ENCODE measurements at regions not wholly inside any gene's neighbourhood (a gene's known extent, or its start where the extent isn't known, plus 50 kb on each side); places are given as distances from the start of the nearest gene placed in this dataset.

DNA sequence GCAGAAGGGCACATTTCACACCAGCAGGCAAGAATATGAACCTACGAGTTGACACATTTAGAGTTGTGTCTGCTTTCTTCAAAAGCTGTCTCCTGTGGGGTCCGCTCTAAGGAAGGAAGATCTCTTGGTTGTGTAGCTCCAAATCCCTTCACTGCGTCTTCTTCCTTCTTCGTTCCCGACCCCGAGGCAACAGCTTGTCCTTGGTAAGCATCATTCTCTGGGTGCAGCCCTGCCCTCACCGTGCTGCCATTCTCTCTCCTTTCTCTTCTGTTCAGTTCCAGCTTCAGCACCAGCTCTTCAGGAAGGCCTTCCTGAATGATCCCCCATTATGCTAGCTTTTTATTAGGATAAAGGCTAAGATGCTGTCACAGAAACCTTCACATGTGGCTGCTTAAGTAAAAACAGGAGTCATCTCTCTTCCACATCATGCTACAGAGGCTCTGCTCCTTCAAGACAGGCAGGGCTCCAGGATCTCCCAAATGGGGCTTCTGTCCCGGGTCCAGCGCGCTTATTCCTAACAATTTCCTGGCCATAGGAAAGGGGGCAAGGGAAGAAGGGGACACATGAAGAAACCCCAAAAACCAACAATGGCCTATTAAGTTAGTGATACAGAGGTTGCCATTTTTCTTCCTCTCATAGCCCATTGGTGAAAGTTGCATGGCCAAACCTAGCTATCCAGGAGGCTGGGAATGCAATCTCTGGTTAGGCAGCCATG is 52.2 kb upstream of the SHH start:
- H3K36me3 ChIP-seq = no peaks in the 10 kb centered on the region
- H3K27ac ChIP-seq = no peak overlapping the region
- ATAC-seq (ENCODE audit: low FRiP score in 2 of 2) (no peak), DNase-seq (no peak)
- H3K27me3 ChIP-seq = no peaks in the 10 kb centered on the region
- H3K4me3 ChIP-seq = no peak overlapping the region
- 81% methylated on average over 10 of the region's 10 CpGs for WGBS, 2 donors
- peaks cover 0 to 17% (median 4%) of the 10 kb centered on the region in 4 donors for H3K4me1 ChIP-seq
- TF ChIP-seq, protein P1, sequence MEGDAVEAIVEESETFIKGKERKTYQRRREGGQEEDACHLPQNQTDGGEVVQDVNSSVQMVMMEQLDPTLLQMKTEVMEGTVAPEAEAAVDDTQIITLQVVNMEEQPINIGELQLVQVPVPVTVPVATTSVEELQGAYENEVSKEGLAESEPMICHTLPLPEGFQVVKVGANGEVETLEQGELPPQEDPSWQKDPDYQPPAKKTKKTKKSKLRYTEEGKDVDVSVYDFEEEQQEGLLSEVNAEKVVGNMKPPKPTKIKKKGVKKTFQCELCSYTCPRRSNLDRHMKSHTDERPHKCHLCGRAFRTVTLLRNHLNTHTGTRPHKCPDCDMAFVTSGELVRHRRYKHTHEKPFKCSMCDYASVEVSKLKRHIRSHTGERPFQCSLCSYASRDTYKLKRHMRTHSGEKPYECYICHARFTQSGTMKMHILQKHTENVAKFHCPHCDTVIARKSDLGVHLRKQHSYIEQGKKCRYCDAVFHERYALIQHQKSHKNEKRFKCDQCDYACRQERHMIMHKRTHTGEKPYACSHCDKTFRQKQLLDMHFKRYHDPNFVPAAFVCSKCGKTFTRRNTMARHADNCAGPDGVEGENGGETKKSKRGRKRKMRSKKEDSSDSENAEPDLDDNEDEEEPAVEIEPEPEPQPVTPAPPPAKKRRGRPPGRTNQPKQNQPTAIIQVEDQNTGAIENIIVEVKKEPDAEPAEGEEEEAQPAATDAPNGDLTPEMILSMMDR (IDR thresholded peaks at IDR 0.05) = no peak
- TF ChIP-seq POLR2AphosphoS5 (IDR thresholded peaks at IDR 0.05) (no peak), EP300 (IDR thresholded peaks at IDR 0.05) (no peak), POLR2A (IDR thresholded peaks at IDR 0.05) (no peak)
- no peaks in the 10 kb centered on the region for H3K9me3 ChIP-seq

DNA sequence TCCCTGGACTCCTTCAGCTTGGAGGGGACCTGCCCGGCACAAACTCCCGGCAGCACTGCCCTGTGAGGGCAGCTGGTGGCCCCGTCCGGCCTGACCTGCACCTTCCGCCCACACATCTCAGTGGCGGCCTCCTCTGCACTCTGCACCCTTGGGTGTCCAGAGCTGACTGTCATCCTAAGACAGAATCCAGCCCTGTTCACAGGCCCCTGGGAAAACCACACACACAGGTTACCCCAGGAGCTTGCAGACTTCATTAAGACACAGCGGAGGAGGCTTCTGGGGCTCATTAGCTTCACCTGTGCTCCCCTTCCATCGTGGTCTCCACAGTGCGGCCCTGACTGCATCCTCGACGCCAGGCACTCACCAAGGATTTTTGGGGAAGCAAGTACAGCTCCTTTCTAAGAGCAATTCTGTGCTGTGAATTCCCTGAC is 51.5 kb upstream of the SHH start:
- Histone ChIP-seq H3K27me3 (no peaks in the 10 kb centered on the region), H3K4me1 (peaks cover 0 to 17% (median 4%) of the 10 kb centered on the region in 4 donors), H3K9me3 (no peaks in the 10 kb centered on the region), H3K36me3 (no peaks in the 10 kb centered on the region), H3K4me3 (no peak overlapping the region), H3K27ac (no peak overlapping the region)
- DNase-seq = peak in 1 of 2 donors; percentile 34
- ATAC-seq (ENCODE audit: low FRiP score in 2 of 2) = no peak
- TF ChIP-seq POLR2A (IDR thresholded peaks at IDR 0.05) = no peak
- 91 to 96% methylated on average over 8 to 11 of the region's 11 CpGs for WGBS, 2 donors

- no peaks in the 10 kb centered on the region for H3K36me3 ChIP-seq
- H3K4me3 ChIP-seq = no peak overlapping the region
- peaks cover 0 to 17% (median 4%) of the 10 kb centered on the region in 4 donors for H3K4me1 ChIP-seq
- TF ChIP-seq POLR2AphosphoS5 (IDR thresholded peaks at IDR 0.05) (no peak), EP300 (IDR thresholded peaks at IDR 0.05) (no peak), POLR2A (IDR thresholded peaks at IDR 0.05) (no peak)
- TF ChIP-seq, protein P1 (IDR thresholded peaks at IDR 0.05) = no peak
- H3K9me3 ChIP-seq = no peaks in the 10 kb centered on the region
- ATAC-seq (ENCODE audit: low FRiP score in 2 of 2) = no peak
- WGBS, 2 donors = 77 to 82% methylated on average over 11 to 12 of the region's 12 CpGs
- DNase-seq = peak in 1 of 2 donors; percentile 25
- H3K27ac ChIP-seq = no peak overlapping the region
- H3K27me3 ChIP-seq = no peaks in the 10 kb centered on the region
Observed at GRCh38 chr7:155862123-155862892, 50.0 kb upstream of the SHH start.

Small RNA genes in the stretch of these regions (small RNA-seq; reads per million reads assigned to genes)
- gene AC093813.1 (0 reads per million in 4 donors), gene RF00019 (0 reads per million in 4 donors)

Measured in upper lobe of left lung (tissue), 6 donors.